Prostate gland (tissue), 2 donors: ENCODE measurements at regions not wholly inside any gene's neighbourhood (a gene's known extent, or its start where the extent isn't known, plus 50 kb on each side); places are given as distances from the start of the nearest gene placed in this dataset.

Source experiments
- CTCF ChIP-seq, 4 experiments: fragments of 200-600 bp in 2 of 4; fragments of 450-650 bp in 2 of 4; sonication (generic) in 2 of 4; IDR thresholded peaks; 1 replicate in 3 of 4; 2 replicates in 1 of 4; pipeline ENCODE4 v1.5.1; 2016 to 2019; ENCODE audit warnings: antibody characterized with exemption in 4 of 4, mild to moderate bottlenecking in 2 of 4, moderate library complexity in 2 of 4
- POLR2A ChIP-seq: fragments of 450-650 bp; IDR thresholded peaks from one replicate; pipeline ENCODE4 v1.6.1; 2016; ENCODE audit warnings: antibody characterized with exemption, mild to moderate bottlenecking
- POLR2AphosphoS5 ChIP-seq: sonication (generic); formaldehyde crosslinking; IDR thresholded peaks from one replicate; pipeline ENCODE4 v1.6.1; 2017; ENCODE audit warnings: antibody characterized with exemption

- TF ChIP-seq POLR2A (no peak), CTCF (IDR thresholded peaks at IDR 0.05) (no peak), POLR2AphosphoS5 (no peak)
These were observed 160.9 kb downstream of the PTPRU start for GRCh38 chr1:29397256-29397590.
